Tibial artery (tissue), 4 donors: ENCODE measurements at regions not wholly inside any gene's neighbourhood (a gene's known extent, or its start where the extent isn't known, plus 50 kb on each side); places are given as distances from the start of the nearest gene placed in this dataset.
A peak's percentile ranks its signal among the peaks of the same experiment; 100 is the strongest.

ENCODE experiments used
- DNase-seq, 2 donors: peaks; one replicate each; pipeline ENCODE4 v3.0.0-alpha.2; 2019
- H3K27ac ChIP-seq, 2 donors: fragments of 200-600 bp; sonication (generic) in 1 of 2; 1 replicate in 1 of 2; 2 replicates in 1 of 2; pipeline ENCODE4 v1.5.1; 2018 to 2019; ENCODE audit warnings: mild to moderate bottlenecking in 1 of 2
- H3K27me3 ChIP-seq, 2 donors: fragments of 200-600 bp; sonication (generic) in 1 of 2; one replicate each; pipeline versions ENCODE4 v1.5.1 to v1.6.0; 2016 to 2019
- H3K36me3 ChIP-seq, 3 donors: fragments of 200-600 bp; sonication (generic) in 2 of 3; one replicate each; pipeline ENCODE4 v1.5.1; 2016 to 2019; ENCODE audit warnings: mild to moderate bottlenecking in 2 of 3
- H3K4me1 ChIP-seq, 4 donors: fragments of 200-600 bp; sonication (generic) in 2 of 4; 1 replicate in 3 of 4; 2 replicates in 1 of 4; pipeline ENCODE4 v1.5.1; 2016 to 2019
- H3K4me3 ChIP-seq, 2 donors: fragments of 200-600 bp; sonication (generic) in 1 of 2; 1 replicate in 1 of 2; 2 replicates in 1 of 2; pipeline ENCODE4 v1.5.1; 2018 to 2019; ENCODE audit warnings: mild to moderate bottlenecking in 2 of 2
- H3K9me3 ChIP-seq, 3 donors: fragments of 200-600 bp; sonication (generic) in 1 of 3; one replicate each; pipeline ENCODE4 v1.5.1; 2016 to 2019
- intact Hi-C: fragments of 100-400 bp; cut with DNase I; formaldehyde crosslinking; loops from one replicate; pipeline ENCODE4 v1.15.0; 2023; ENCODE audit warnings: low total_unique reads
- TF ChIP-seq, protein P1 (sequence below), 2 experiments: fragments of 200-600 bp in 1 of 2; fragments of 450-650 bp in 1 of 2; IDR thresholded peaks; one replicate each; pipeline ENCODE4 v1.5.1; 2017 to 2019; ENCODE audit warnings: antibody characterized with exemption in 2 of 2, mild to moderate bottlenecking in 1 of 2, moderate library complexity in 1 of 2

DNA sequence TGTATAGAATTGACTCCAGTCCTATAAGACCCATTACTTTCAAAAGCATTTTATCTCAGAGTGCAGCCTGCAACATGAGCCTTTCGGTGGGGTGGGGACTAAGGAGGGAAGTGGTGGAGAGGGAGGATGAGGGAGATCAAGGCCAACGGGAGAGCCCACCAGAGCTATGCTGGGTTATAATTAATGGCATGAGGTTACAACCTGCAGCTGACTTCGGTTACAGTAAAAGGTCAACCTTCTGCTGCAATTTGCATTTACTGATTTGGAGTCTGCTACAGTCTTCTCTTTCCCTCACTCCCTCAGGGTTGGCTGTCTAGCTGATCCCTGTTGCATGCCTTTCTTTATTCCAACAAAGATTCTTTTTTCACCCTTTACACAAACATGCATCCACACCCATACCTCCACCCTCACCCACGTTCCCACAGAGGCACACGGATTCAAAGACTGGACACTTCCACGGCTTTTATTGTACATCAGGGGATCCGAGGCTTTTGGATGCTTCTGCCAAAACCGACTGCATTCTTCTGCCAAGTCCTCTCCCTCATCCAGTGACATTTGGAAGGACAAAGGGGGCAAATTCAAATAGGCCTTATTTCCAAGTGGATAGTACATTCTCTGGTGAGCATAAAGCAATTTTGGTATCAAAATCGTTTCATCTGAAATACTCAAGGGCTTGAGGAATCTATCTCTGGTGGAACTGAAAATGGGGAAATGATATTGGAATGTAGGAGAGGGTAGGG lies 381.2 kb downstream of the NFIB start:
- intact Hi-C loops = no loop called here
- Histone ChIP-seq H3K36me3 (no peaks in the 10 kb centered on the region), H3K4me1 (peaks cover 0 to 7% (median 3%) of the 10 kb centered on the region in 4 donors), H3K27ac (no peak overlapping the region), H3K9me3 (no peaks in the 10 kb centered on the region), H3K4me3 (no peak overlapping the region), H3K27me3 (no peaks in the 10 kb centered on the region)
- DNase-seq = no peak
- TF ChIP-seq, protein P1, sequence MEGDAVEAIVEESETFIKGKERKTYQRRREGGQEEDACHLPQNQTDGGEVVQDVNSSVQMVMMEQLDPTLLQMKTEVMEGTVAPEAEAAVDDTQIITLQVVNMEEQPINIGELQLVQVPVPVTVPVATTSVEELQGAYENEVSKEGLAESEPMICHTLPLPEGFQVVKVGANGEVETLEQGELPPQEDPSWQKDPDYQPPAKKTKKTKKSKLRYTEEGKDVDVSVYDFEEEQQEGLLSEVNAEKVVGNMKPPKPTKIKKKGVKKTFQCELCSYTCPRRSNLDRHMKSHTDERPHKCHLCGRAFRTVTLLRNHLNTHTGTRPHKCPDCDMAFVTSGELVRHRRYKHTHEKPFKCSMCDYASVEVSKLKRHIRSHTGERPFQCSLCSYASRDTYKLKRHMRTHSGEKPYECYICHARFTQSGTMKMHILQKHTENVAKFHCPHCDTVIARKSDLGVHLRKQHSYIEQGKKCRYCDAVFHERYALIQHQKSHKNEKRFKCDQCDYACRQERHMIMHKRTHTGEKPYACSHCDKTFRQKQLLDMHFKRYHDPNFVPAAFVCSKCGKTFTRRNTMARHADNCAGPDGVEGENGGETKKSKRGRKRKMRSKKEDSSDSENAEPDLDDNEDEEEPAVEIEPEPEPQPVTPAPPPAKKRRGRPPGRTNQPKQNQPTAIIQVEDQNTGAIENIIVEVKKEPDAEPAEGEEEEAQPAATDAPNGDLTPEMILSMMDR (IDR thresholded peaks at IDR 0.05) = no peak

DNA sequence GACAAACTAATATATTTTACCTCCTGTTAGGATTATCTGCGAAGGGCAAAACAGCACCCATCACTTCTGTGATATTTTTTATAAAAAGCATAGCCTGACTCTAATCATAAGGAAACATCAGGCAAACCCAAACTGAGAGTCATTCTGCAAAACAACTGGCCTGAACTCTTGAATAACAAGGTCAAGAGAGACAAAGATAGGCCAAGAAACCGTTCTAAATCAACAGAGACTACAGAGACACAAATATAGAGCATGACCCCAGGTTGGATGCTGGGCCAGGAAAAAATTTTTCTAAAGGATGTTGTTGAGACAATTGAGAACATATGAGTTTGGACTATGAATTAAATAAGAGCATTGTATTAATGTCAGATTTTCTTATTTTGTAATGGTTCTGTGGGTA lies 384.9 kb downstream of the NFIB start:
- intact Hi-C loops = no loop called here
- no peaks in the 10 kb centered on the region for H3K9me3 ChIP-seq
- H3K4me1 ChIP-seq = peaks cover 0 to 7% (median 3%) of the 10 kb centered on the region in 4 donors
- no peak overlapping the region for H3K27ac ChIP-seq
- no peak for DNase-seq
- H3K4me3 ChIP-seq = no peak overlapping the region
- H3K36me3 ChIP-seq = no peaks in the 10 kb centered on the region
- TF ChIP-seq, protein P1 (IDR thresholded peaks at IDR 0.05) = no peak
- no peaks in the 10 kb centered on the region for H3K27me3 ChIP-seq

DNA sequence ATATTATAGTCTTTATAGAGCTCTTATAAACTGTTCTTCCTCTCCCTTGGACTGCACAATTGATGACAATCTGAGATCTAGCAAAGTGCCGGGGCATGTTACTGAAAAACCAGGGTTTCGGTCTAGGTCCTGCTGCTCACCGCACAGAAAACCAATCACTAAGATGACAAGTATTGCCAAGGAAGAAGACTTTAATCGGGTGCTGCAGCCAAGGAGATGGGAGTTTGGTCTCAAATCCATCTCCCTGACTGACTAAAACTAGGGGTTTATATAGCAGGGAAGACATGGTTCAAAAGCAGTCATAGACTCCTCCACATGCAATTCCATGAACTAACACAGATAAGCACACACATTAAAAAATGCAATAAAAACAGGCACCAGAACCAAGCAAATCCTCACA lies 390.6 kb downstream of the NFIB start:
- no peaks in the 10 kb centered on the region for H3K27me3 ChIP-seq
- no peaks in the 10 kb centered on the region for H3K36me3 ChIP-seq
- no peaks in the 10 kb centered on the region for H3K9me3 ChIP-seq
- no peak overlapping the region for H3K4me3 ChIP-seq
- intact Hi-C loops = no loop called here
- no peak overlapping the region for H3K27ac ChIP-seq
- DNase-seq = no peak
- TF ChIP-seq, protein P1 (IDR thresholded peaks at IDR 0.05) = no peak
- H3K4me1 ChIP-seq = peaks cover 0 to 26% (median 4%) of the 10 kb centered on the region in 4 donors

DNA sequence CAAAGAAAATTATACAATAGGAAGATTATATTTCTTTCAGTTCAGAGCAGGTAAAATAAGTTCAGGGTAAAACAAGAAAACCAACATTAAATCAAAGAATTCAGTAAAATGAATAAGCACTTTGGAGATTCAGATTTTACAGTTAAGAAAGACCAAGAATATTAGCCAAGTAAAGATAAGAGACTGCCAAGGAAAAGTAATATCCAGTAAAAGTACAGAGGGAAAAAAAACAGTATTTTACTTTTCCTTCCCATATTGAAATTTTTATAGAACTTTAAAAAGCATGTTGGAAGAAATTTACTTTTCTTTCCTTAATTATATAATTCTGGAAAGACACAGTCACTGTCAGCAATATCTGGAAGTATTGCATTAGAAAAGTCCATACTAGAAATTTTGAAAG lies 393.4 kb downstream of the NFIB start:
- Histone ChIP-seq H3K9me3 (no peaks in the 10 kb centered on the region), H3K27me3 (no peaks in the 10 kb centered on the region), H3K4me3 (no peak overlapping the region), H3K4me1 (peaks cover 0 to 39% (median 6%) of the 10 kb centered on the region in 4 donors), H3K27ac (peak overlapping the region; percentile 33 to 47), H3K36me3 (no peaks in the 10 kb centered on the region)
- intact Hi-C loops = no loop called here
- TF ChIP-seq, protein P1 (IDR thresholded peaks at IDR 0.05) = no peak
- no peak for DNase-seq

DNA sequence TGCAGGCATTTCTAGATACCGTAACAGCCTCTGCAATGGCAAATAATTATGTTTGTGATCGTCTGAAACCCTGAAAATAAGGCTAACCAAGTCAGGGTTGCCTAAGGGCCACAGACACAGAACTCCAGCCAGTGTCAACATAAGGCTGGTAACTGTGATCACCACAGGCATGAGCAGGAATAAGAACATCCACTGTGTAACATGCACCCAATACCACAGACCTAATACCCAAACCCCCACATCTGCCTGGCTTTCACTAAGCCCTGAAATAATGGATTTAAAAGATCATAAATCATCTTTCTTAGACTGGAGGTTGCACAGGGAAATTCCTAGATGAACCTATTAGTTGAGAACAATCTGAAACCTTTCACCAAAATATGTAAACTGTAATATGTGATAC lies 394.5 kb downstream of the NFIB start:
- intact Hi-C loops = no loop called here
- Histone ChIP-seq H3K27ac (peak overlapping the region; percentile 22 to 46), H3K36me3 (no peaks in the 10 kb centered on the region), H3K9me3 (no peaks in the 10 kb centered on the region), H3K4me3 (no peak overlapping the region), H3K27me3 (no peaks in the 10 kb centered on the region), H3K4me1 (peaks cover 0 to 50% (median 11%) of the 10 kb centered on the region in 4 donors)
- no peak for DNase-seq
- TF ChIP-seq, protein P1 (IDR thresholded peaks at IDR 0.05) = no peak
